LNCaP clone FGC (cell line): ENCODE measurements at regions not wholly inside any gene's neighbourhood (a gene's known extent, or its start where the extent isn't known, plus 50 kb on each side); places are given as distances from the start of the nearest gene placed in this dataset.

Source experiments
- DNase-seq: peaks from one replicate; pipeline ENCODE4 v3.0.0-alpha.2; 2011; ENCODE audit warnings: low read depth
- H3K4me3 ChIP-seq: 2 replicates; pipeline ENCODE4 v1.5.1; 2011; ENCODE audit warnings: mild to moderate bottlenecking, low read depth, low read length, control low read depth
- CTCF ChIP-seq: IDR thresholded peaks from 2 replicates; pipeline ENCODE4 v1.5.1; 2012; ENCODE audit warnings: mild to moderate bottlenecking; ENCODE audit not compliant: control insufficient read depth, insufficient read depth; ENCODE audit errors: extremely low read depth

- H3K4me3 ChIP-seq = no peak overlapping the region
- no peak for TF ChIP-seq CTCF
- DNase-seq = no peak
Measured at GRCh38 chr15:91514147-91514546, 339.4 kb upstream of the SLCO3A1 start.

- no peak for TF ChIP-seq CTCF
- no peak overlapping the region for H3K4me3 ChIP-seq
- DNase-seq = no peak
Measured at GRCh38 chr15:91515188-91515754, 338.2 kb upstream of the SLCO3A1 start.

- no peak for TF ChIP-seq CTCF
- no peak for DNase-seq
- H3K4me3 ChIP-seq = no peak overlapping the region
Measured at GRCh38 chr15:91516866-91517265, 336.6 kb upstream of the SLCO3A1 start.

GRCh38 chr15:91517491-91518200 lies 335.9 kb upstream of the SLCO3A1 start:
- no peak for DNase-seq
- H3K4me3 ChIP-seq = no peak overlapping the region
- no peak for TF ChIP-seq CTCF

GRCh38 chr15:91520850-91521249 lies 332.7 kb upstream of the SLCO3A1 start:
- DNase-seq = no peak
- no peak for TF ChIP-seq CTCF
- H3K4me3 ChIP-seq = no peak overlapping the region

GRCh38 chr15:91521548-91521947 lies 332.0 kb upstream of the SLCO3A1 start:
- DNase-seq = no peak
- no peak overlapping the region for H3K4me3 ChIP-seq
- TF ChIP-seq CTCF = no peak

GRCh38 chr15:91521996-91522395 lies 331.5 kb upstream of the SLCO3A1 start:
- H3K4me3 ChIP-seq = no peak overlapping the region
- no peak for DNase-seq
- no peak for TF ChIP-seq CTCF
